HepG2 (cell line): ENCODE measurements at regions not wholly inside any gene's neighbourhood (a gene's known extent, or its start where the extent isn't known, plus 50 kb on each side); places are given as distances from the start of the nearest gene placed in this dataset.
A peak's percentile ranks its signal among the peaks of the same experiment; 100 is the strongest.

Experiments
- ARHGAP35 ChIP-seq: sonication (generic); formaldehyde crosslinking; IDR thresholded peaks from 2 replicates; pipeline ENCODE4 v1.9.0; 2022; ENCODE audit warnings: mild to moderate bottlenecking, inconsistent platforms, moderate library complexity, missing genetic modification reagents, borderline replicate concordance
- DNMT1 ChIP-seq: sonication (generic); formaldehyde crosslinking; IDR thresholded peaks from 2 replicates; pipeline ENCODE4 v1.5.1; 2020; ENCODE audit warnings: mild to moderate bottlenecking, missing genetic modification reagents
- DNMT3B ChIP-seq: conservative IDR thresholded peaks from 2 replicates; pipeline ENCODE4 v1.6.1; 2016; ENCODE audit warnings: missing biosample characterization, control low read depth
- GLI4 ChIP-seq: sonication (generic); formaldehyde crosslinking; IDR thresholded peaks from 2 replicates; pipeline ENCODE4 v1.5.1; 2020; ENCODE audit warnings: missing genetic modification reagents, mild to moderate bottlenecking, moderate library complexity, borderline replicate concordance
- KAT8 ChIP-seq: IDR thresholded peaks from 2 replicates; pipeline ENCODE4 v1.6.1; 2016; ENCODE audit warnings: missing genetic modification reagents, missing compliant biosample characterization
- PTBP1 ChIP-seq: fragments of 200-400 bp; formaldehyde crosslinking; IDR thresholded peaks from 2 replicates; pipeline ENCODE4 v1.6.1; 2018; ENCODE audit warnings: low read length, low read depth; ENCODE audit not compliant: poor library complexity, severe bottlenecking
- TBX2 ChIP-seq: sonication (generic); formaldehyde crosslinking; IDR thresholded peaks from 2 replicates; pipeline ENCODE4 v1.5.0; 2020; ENCODE audit warnings: missing genetic modification reagents, mild to moderate bottlenecking, borderline replicate concordance
- TSC22D2 ChIP-seq: sonication (generic); formaldehyde crosslinking; IDR thresholded peaks from 2 replicates; pipeline ENCODE4 v1.5.1; 2020; ENCODE audit warnings: missing genetic modification reagents, mild to moderate bottlenecking, borderline replicate concordance
- ZFP36L1 ChIP-seq: sonication (generic); formaldehyde crosslinking; IDR thresholded peaks from 2 replicates; pipeline ENCODE4 v1.8.0; 2022; ENCODE audit warnings: mild to moderate bottlenecking, missing genetic modification reagents, moderate library complexity
- ZNF256 ChIP-seq: sonication (generic); formaldehyde crosslinking; conservative IDR thresholded peaks from 2 replicates; pipeline ENCODE4 v1.4.0; 2020; ENCODE audit warnings: missing genetic modification reagents
- ZNF34 ChIP-seq: sonication (generic); formaldehyde crosslinking; IDR thresholded peaks from 2 replicates; pipeline ENCODE4 v1.4.0; 2020; ENCODE audit warnings: mild to moderate bottlenecking, missing genetic modification reagents, borderline replicate concordance
- ZNF598 ChIP-seq: sonication (generic); formaldehyde crosslinking; IDR thresholded peaks from 2 replicates; pipeline ENCODE4 v1.5.1; 2020; ENCODE audit warnings: mild to moderate bottlenecking, missing genetic modification reagents, borderline replicate concordance
- ZNF766 ChIP-seq: sonication (generic); formaldehyde crosslinking; IDR thresholded peaks from 2 replicates; pipeline ENCODE4 v1.5.0; 2020; ENCODE audit warnings: missing genetic modification reagents, borderline replicate concordance
- ZNF841 ChIP-seq: sonication (generic); formaldehyde crosslinking; IDR thresholded peaks from 2 replicates; pipeline ENCODE4 v1.8.1; 2023; ENCODE audit warnings: missing genetic modification reagents, borderline replicate concordance
- ZSCAN31 ChIP-seq: sonication (generic); formaldehyde crosslinking; IDR thresholded peaks from 2 replicates; pipeline ENCODE4 v1.5.0; 2020; ENCODE audit warnings: low read depth, mild to moderate bottlenecking, missing genetic modification reagents
- TF ChIP-seq, protein P1 (sequence below): sonication (generic); formaldehyde crosslinking; IDR thresholded peaks from 2 replicates; pipeline ENCODE4 v1.4.0; 2020; ENCODE audit warnings: mild to moderate bottlenecking, missing genetic modification reagents

DNA sequence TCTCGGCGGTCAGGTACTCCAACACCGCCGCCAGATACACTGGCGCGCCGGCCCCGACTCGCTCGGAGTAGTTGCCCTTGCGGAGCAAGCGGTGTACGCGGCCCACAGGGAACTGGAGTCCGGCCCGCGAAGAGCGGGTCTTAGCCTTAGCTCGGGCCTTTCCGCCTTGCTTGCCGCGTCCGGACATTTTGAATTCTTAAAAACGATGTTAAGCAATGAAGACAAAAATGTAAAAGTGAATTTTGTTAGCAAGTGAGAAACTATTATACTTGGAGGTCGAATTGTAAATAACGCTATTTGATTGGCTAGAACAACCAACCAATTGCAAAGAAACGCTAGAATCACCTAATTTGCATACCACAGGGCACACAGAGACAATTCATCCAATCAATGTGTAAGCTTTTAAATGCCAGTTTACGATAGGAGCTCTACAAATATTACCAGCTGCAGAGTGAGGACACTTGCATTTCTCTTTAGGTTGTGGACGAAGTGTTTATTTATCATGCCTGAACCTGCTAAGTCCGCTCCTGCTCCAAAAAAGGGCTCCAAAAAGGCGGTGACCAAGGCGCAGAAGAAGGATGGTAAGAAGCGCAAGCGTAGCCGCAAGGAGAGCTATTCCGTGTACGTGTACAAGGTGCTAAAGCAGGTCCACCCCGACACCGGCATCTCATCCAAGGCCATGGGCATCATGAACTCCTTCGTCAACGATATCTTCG lies 112.0 kb downstream of the HFE start (continued):
- no peak for TF ChIP-seq ZSCAN31 (CRISPR knock-in tag)
- peak; percentile 82 for TF ChIP-seq KAT8
- no peak for TF ChIP-seq ZNF34 (CRISPR knock-in tag)
- TF ChIP-seq TSC22D2 (CRISPR knock-in tag), result no peak
- peak; percentile 79; the same call in 1 of the 2 replicates for TF ChIP-seq ZFP36L1 (CRISPR knock-in tag)
- no peak; the same call in 1 of the 2 replicates for TF ChIP-seq ZNF766 (CRISPR knock-in tag)
- TF ChIP-seq ARHGAP35 (CRISPR knock-in tag), result peak; percentile 83; the same call in 1 of the 2 replicates
- no peak for TF ChIP-seq ZNF598 (CRISPR knock-in tag)
- TF ChIP-seq ZNF841 (CRISPR knock-in tag), result no peak
- TF ChIP-seq DNMT1 (CRISPR knock-in tag), result 0 out of 2 replicates have a peak, but pooled peaks have one; percentile 11
- TF ChIP-seq ZNF256 (CRISPR knock-in tag), result peak; percentile 67; the same call in 1 of the 2 replicates
- TF ChIP-seq TBX2 (CRISPR knock-in tag), result peak; percentile 33; the same call in 1 of the 2 replicates
- TF ChIP-seq, protein P1, sequence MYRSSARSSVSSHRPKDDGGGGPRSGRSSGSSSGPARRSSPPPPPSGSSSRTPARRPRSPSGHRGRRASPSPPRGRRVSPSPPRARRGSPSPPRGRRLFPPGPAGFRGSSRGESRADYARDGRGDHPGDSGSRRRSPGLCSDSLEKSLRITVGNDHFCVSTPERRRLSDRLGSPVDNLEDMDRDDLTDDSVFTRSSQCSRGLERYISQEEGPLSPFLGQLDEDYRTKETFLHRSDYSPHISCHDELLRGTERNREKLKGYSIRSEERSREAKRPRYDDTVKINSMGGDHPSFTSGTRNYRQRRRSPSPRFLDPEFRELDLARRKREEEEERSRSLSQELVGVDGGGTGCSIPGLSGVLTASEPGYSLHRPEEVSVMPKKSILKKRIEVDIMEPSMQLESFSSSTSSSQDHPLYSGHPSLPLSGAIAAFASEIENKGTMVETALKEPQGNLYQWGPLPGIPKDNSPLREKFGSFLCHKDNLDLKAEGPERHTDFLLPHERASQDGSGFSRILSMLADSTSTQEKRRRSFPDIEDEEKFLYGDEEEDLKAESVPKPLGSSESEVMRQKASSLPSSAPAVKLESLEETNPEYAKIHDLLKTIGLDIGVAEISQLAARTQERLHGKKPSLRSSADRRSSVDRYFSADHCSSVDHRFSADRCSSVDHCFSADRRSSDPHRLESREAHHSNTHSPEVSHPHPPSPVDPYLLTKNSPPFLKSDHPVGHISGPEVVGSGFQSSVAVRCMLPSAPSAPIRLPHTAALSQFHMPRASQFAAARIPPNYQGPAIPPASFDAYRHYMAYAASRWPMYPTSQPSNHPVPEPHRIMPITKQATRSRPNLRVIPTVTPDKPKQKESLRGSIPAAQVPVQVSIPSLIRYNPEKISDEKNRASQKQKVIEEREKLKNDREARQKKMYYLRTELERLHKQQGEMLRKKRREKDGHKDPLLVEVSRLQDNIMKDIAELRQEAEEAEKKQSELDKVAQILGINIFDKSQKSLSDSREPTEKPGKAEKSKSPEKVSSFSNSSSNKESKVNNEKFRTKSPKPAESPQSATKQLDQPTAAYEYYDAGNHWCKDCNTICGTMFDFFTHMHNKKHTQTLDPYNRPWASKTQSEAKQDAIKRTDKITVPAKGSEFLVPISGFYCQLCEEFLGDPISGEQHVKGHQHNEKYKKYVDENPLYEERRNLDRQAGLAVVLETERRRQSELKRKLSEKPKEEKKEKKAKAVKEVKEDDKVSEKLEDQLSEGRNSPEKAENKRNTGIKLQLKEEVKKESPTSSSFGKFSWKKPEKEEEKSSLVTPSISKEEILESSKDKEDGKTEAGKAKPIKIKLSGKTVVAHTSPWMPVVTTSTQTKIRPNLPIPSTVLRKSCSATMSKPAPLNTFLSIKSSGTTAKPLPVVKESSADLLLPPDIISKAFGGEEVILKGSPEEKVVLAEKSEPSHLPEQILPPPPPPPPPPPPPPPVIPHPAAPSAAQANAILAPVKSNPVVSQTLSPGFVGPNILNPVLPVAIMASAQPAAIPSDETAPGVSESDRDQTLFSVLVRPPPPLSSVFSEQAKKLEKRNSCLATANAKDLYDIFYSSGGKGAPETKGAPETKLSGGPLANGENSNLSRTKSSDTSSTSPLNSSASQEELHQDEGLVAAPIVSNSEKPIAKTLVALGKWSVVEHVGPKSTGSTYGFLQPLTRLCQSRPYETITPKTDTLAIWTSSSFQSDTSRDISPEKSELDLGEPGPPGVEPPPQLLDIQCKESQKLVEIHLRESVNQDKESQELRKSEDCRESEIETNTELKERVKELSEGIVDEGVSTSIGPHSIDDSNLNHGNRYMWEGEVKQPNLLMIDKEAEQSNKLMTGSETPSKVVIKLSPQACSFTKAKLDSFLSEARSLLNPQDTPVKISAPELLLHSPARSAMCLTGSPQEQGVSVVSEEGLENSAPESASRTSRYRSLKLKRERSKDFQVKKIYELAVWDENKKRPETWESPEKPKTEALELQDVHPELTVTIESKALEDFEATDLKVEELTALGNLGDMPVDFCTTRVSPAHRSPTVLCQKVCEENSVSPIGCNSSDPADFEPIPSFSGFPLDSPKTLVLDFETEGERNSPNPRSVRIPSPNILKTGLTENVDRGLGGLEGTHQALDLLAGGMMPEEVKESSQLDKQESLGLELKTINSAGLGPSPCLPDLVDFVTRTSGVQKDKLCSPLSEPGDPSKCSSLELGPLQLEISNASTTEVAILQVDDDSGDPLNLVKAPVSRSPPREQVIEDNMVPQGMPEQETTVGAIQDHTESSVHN, result no peak
- TF ChIP-seq GLI4 (CRISPR knock-in tag), result no peak
- no peak for TF ChIP-seq PTBP1
- TF ChIP-seq DNMT3B (CRISPR knock-in tag), result no peak
